Left colon (tissue), 2 donors: ENCODE measurements at regions not wholly inside any gene's neighbourhood (a gene's known extent, or its start where the extent isn't known, plus 50 kb on each side); places are given as distances from the start of the nearest gene placed in this dataset.
"Not testable (repeated sequence)": the region's sequence is repeated elsewhere in the genome, so short reads cannot be mapped to it uniquely, and the experiment has no call there.

Experiments used
- ATAC-seq: fragments of 200-7000 bp; cut with Tn5 transposase; one replicate; pipeline ENCODE4 v1.9.1; 2020; ENCODE audit warnings: mild to moderate bottlenecking, moderate library complexity
- DNase-seq, 2 donors: peaks; one replicate each; pipeline ENCODE4 v3.0.0-alpha.2; 2020
- intact Hi-C, 2 donors: fragments of 100-400 bp; cut with DNase I in 1 of 2; cut with micrococcal nuclease in 1 of 2; formaldehyde crosslinking; loops; one replicate each; pipeline versions ENCODE4 v1.11.2 to v1.14.0; 2022; cut with DNase I, micrococcal nuclease
- donor health status: DM: no; HTN: no; CAD: no.
- donor health status: DM: yes; HTN: yes; CAD: no.

DNA sequence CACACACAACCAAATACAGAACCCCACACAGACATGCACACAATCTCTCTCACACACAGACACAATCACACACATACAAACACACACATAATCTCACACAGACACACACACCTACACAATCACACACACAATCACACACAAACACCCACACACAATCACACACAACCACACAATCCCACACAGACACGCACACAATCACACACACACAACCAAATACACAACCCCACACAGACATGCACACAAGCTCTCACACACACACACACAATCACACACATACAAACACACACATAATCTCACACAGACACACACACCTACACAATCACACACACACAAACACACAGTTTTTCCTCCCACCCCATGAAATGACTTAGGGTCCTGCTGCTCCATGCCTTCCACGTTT, 160.4 kb upstream of the PFKP start:
- no peak for ATAC-seq
- intact Hi-C loops = no loop called here
- DNase-seq = no peak

DNA sequence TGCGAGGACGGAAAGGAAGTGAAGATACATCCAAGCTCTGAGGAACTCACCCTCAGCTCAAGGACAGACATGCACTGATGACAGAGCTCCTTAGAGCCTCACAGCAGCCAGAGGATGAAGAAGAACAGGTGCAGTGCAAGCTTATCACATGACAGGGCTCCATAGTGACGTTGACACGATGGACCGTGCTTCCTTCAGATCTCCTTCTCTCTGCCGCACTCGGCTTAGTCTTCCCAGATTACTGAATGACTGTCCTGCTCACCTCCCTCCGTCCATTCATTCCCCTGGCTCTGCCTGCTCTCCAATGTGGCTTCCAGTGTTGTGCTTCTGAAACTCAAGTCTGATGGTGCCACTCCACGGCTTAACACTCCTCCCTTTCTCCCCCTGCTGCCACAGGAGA, 161.5 kb upstream of the PFKP start:
- DNase-seq = no peak
- no peak for ATAC-seq
- intact Hi-C loops = no loop called here

DNA sequence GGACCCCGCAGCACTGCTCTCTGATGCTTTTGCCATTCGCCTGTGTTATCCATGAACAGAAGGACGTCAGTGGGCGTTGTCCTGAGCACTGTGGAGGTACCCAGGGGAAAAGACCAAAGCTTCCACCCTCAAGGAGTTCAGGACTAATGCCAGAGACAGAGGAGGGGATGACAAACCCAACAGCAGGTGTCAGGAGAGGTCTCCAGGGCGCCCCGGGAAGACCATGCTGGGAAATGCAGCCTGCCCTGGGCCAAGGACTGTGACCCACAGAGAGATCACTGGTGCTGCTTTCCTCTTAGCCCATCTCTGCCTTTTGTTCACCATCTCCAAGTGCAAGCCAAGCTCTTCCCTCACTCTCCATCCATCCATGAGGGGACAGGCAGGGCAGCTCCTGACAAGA, 166.8 kb upstream of the PFKP start:
- intact Hi-C loops = no loop called here
- ATAC-seq = no peak
- no peak for DNase-seq

DNA sequence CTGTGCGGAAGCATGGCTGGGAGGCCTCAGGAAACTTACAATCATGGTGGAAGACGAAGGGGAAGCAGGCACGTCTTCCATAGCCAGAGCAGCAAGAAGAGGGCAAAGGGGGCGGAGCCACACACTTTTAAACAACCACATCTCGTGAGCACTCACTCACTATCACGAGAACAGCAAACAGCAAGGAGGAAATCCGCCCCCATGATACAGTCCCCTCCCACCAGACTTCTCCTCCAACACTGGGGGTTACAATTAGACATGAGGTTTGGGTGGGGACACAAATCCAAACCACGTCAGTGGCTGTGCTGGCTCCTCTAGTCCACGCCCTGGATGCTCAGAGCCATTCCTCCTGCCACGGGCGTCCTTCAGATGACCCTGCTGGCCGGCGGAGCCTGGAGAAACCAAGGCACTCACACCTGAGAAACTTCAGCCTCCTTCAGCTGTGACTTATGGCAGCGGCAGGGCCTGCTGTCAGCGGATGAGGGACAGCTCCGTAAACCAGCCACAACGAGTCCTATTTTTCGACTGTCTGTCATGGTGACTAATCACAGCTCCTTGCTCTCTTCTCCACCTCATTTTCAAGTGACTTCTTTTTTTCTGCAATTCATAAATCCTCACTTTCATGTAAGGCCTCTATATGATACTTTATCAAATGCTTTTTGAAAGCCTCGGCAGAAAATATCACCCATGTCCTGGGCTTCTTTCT, 167.9 kb upstream of the PFKP start:
- DNase-seq (no peak), ATAC-seq (no peak)
- intact Hi-C loops = no loop called here

DNA sequence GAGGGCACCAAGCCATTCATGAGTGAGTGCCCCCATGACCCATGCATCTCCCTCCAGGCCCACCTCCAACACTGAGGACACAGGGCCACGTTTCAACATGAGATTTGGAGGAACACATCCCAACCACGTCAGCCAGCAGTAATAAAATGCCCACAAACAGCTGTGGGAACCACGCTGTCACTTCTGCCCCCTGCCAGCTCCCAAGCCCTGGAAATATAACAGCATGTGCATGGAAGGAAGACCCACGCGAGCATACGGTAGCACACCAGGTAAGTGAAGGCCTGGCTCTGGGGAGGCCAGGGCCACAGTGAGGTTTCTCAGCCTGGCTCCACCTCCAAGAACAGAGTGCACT, 168.9 kb upstream of the PFKP start:
- intact Hi-C loops = no loop called here
- DNase-seq = no peak
- no peak for ATAC-seq

DNA sequence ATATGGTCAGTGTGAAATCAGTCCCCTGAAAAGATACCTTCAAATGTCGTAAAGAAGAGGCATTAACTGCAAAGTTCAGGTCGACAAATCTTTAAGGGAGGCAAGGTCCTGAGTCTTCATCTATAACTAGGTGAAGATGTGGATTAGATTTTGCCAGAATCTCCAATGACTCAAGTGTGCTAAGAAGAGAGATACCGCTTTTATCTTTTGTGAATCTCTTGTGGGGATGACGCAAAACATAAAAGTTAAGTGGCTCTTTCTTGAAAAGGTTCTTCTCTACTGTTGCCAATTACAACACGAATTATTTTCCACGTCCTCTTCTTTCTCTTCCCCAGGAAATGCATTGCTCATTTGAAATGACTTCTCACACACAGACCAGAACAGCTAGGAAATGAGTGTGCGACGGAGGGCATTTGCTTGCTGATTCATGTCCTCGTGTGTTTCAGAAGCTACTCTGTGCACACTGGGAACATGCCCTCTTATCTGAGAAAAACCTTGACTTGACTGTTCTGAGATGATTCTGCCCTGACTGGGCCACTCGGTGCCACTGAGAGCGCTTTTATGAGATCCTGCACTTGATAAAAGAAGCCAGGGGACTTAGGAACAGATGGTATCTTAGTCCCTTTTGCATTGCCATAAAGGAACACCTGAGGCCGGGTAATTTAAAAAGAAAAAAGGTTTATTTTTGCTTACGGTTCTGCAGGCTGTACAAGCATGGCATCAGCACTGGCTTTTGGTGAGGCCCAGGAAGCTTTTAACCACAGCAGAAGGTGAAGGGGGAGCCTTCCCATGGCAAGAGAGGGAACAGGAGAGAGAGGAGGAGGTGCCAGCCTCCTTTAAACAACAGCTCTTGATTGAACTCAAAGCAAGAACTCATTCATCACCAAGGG, 169.5 kb upstream of the PFKP start:
- intact Hi-C loops = no loop called here
- DNase-seq (no peak), ATAC-seq (no peak)

DNA sequence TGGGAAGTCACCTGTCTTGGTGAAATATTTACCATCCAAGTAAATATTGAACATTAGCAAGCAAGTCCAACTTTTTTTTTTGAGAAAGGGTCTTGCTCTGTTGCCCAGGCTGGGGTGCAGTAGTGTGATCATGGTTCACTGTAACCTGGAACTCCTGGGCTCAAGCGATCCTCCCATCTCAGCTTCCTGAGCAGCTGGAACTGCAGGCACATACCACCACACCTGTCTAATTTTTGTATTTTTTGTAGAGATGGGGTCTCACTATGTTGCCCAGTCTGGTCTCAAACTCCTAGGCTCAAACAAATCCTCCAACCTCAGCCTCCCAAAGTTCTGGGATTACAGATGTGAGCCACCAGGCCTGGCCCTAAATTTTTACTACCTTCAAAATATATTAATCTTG, 171.0 kb upstream of the PFKP start:
- ATAC-seq, DNase-seq, intact Hi-C loops: not testable (repeated sequence)

DNA sequence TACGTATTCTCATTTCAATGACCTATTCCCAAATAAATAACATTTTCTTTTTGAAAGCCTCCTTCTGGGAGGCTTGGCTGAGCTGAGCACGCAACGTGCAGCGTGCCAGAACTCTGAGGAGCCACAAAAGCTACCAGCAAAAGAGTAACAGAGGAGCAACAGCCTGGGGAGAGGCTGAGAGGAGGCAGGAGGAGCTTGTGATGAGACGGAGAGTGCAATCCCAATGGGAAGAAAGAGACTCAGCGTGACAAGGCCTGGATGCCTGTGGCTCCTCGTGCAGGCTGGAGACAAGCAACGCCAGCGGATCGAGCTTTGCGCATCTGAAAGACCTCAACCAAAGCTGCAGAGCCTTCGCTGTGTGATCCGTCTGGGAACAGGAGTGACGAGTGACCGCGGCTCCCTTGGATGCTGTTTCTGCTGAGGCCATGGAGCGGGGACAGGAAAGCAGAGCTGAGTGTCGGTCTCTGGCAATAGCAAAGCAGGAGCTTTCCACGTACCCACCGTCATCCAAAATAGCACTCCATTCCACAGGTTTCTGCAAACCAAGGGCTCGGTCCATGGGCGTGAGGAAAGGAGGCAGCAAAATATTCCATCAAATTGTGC, 171.7 kb upstream of the PFKP start:
- ATAC-seq = no peak
- no peak for DNase-seq
- intact Hi-C loops = no loop called here

DNA sequence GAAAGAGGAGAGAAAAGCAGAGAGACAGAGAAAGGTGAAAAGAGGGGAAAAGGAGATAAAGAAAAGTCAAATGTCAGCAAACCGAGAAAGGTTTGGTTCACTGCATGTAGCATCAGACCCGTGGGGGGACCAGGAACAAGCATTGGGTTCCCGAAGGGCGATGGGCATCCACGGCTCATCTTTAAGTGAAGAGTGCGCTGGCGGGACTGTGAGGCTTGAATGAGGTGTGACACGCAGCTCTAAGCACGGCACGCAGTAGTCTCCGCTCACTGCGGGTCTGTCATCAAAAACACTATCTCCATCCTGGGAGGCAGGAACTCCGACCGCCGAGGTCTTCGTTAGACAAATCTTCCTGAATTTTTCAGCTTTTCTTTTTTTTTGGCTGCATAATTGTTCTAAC, 173.4 kb upstream of the PFKP start:
- intact Hi-C loops = no loop called here
- no peak for DNase-seq
- ATAC-seq = no peak

DNA sequence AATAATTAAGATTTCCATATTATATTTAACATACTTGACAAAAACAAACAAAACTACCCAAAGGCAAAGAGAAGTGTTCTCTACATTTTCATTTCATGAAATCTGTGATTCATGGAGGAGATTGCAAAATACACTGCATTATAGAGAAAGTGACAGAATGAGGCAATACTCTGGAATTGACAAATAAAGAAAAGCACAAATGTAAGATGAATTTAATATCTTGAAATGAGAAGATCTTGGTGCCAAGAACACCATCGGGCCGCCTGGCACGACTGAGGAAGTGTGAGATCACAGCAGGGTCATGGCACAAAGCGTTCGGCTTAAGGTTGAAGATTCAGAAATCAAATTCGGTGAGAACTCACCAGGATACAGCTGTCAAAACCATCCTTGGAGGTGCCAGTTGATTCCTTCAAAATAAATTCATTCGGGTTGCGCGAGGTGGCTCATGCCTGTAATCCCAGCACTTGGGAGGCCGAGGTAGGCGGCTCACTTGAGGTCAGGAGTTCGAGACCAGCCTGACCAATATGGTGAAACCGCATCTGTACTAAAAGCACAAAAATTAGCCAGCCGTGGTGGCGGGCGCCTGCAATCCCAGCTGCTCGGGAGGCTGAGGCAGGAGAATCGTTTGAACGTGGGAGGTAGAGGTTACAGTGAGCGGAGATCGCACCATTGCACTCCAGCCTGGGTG, 174.0 kb upstream of the PFKP start:
- intact Hi-C loops = no loop called here
- ATAC-seq (no peak), DNase-seq (no peak)

DNA sequence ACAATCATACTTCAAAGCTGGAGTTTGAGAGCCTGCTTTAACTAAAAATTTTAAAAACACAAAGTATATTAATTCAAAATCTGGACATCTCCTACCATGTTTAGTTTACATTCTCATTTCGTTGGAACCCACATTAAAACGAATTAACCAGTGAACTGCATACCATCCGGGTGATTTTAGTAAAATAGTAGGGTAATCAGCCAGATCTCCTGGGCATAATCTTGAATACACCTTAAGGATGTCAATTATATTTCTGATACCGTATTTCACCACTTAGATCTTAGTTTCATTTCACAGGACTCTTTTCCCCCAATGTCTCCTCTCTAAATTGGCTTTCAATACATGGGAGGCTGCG, 175.6 kb upstream of the PFKP start:
- DNase-seq = no peak
- ATAC-seq = no peak
- intact Hi-C loops = no loop called here

DNA sequence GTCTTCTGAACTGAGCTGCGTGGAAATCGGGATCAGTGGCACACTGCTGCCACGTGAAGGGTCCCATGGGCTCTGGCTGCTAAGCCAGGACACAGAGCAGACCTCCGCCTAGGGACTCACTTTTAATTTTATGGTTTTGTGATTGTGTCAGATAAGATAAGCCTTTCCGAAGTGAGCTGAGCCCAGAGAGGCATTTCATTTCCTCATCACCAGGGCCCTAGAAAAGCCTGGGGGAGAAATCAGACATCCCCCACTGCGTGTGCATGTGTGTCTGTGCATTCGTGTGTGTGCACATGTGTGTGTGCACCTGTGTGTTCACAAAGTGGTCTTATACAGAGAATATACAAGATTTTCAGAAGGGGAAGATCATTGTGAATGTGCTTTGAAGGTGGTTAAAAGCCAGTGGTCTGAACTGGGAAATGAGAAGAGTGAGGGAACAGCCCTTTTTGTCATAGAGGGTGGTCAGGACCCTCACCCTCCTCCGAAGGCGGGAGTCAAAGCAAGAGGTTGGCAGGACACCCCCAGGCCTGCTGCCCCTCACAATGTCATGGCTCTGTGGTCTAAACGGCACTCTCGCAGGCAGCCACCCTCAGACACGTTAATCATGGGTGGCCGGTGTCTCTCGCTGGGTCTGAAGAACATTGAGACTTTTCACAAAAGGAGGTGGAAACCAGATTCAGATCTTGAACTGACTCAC, 176.1 kb upstream of the PFKP start:
- DNase-seq (no peak), ATAC-seq (peak; percentile 54)
- intact Hi-C loops = no loop called here

DNA sequence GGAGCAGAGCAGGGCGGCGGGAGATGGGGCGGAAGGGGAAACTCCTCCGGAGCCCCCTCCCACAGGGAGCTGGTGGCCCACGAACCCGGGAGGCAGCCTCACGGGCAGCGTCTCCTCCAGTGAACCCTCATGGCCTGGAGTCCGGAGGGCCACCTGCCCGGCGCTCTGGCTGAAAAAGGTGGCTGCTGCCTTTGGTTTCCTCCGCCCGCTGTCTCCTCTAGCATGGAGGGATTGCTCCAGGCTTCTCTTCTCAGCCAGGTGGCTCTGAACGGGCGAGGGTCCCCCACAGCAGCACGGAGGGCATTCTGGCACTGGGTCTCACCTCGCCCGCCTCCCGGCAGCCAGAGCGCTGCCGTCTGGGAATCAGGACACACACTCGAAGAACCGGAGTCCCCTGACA, 177.3 kb upstream of the PFKP start:
- intact Hi-C loops = no loop called here
- DNase-seq (no peak), ATAC-seq (no peak)

DNA sequence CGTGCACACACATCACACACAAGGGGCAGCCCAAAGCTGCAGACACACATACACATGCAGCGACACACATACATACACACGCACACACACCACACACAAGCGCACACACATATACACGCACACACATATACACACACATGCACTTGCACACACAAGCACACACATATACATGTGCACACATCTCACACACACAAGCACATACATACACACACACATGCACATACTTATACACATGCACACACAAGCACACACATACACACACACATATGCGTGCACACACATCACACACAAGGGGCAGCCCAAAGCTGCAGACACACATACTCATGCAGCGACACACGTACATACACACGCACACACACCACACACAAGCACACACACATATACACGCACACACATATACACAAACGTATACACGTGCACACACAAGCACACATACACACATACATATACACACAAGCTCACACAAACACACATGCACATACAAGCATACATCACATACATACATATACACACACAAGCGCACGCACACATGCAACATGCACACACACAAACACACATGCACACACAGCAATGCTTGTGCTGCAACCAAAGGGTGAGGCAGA, 178.8 kb upstream of the PFKP start:
- ATAC-seq = no peak
- intact Hi-C loops = no loop called here
- DNase-seq = no peak

DNA sequence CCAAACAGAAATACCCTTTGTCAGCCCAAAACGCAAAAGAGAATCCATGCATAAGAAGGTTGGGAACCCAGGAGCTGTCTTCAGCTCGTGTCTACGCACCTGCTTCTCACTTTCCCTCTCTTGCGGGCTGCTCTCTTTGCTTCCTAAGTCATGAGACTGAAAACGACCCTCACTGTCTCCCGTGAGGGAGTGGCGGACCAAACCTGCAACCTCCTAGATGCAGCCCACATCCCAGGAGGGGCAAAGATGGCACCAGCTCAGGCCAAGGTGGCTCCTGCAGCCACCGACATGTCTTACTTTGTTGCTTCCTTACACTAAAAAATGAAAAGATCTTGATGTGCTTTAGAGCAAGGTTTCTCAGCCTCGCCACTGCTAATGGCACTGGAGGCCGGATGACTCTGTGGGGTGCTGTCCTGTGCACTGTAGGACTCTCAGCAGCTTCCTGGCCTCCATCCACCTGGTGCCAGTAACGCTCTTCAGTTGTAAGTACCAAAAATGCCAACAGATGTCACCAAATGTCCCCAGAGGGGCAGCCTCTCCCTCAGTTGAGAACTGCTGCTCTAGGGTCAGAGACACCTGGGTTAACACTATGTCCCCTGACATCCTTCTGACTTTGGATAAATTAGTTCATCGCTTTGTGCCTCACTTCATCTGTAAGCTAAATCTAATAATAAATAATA, 179.8 kb upstream of the PFKP start:
- no peak for DNase-seq
- no peak for ATAC-seq
- intact Hi-C loops = no loop called here

DNA sequence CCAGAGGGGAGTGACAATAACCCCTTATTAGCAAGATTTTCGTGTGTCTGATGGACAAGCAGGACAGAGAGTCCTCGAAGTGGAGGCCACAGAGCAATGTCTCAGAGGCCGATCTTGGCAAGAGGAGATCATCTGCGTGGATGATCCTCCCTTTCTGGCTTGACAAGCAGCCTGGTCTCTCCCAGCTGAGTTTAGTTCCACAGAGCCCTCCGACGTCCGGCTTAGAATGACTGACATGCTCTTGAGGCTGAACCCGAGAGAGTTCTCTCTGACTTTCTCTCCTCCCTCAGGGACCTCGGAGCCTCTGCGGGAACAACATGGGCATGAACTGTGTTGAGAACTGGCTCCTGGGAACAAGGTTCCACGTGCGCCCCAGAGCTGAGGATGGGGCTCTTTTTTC, 180.7 kb upstream of the PFKP start:
- DNase-seq (no peak), ATAC-seq (no peak)
- intact Hi-C loops = no loop called here

DNA sequence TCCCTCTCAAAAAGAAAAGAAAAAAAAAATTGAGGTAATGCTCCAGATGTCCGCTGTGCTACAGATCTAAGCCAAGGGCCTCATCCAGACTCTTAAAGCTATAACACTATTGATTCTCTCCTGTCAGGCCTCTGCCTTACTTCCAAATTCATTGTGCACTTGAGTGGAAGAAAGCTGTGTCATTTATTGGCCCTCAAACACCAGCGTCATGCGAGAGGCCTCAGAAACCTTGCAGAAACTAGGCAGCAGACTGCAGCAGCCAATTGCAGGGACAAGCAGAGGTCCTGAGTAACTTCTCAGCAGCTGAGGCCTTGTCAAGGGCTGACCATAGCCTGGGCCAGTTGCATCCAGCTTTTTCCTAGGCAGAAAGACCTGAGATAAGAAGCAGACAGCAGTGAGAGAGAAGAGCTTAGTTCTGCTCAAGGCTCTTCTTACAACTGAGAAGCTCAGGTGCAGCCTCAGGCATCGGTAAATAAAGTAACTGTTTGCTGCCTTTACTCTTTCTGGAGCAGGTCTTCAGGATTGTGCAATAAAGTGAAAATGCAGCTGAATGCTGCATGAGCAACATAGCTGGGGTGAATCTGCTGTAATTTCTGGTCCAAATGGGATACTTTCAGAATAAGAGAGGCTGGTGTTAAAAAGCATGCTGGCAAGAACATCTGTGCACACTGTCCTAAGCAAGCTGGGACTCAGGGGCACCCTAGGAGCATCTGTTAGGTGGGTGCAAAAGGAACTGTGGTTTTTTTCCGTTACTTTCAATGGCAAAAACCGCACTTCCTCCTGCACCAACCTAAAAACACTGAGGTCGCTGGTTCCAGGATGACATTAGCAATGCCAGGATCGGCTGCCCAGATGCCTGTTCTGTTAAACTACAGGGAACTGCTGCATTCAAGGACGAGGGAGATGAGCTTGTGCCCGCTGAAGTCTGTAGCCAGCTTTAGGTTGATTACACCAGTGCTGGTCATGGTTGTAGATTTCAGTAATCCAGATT, 181.8 kb upstream of the PFKP start:
- intact Hi-C loops = no loop called here
- no peak for DNase-seq
- no peak for ATAC-seq
